Raji (cell line): ENCODE measurements at regions not wholly inside any gene's neighbourhood (a gene's known extent, or its start where the extent isn't known, plus 50 kb on each side); places are given as distances from the start of the nearest gene placed in this dataset.

Experiments
- POLR2A ChIP-seq: IDR thresholded peaks from 2 replicates; pipeline ENCODE4 v1.6.1; 2011; ENCODE audit warnings: low read depth, low read length, control low read depth; ENCODE audit not compliant: insufficient read depth

GRCh38 chr2:230593765-230594164 lies 118.9 kb upstream of the CAB39 start:
- TF ChIP-seq POLR2A = no peak

GRCh38 chr2:230594286-230594840 lies 118.3 kb upstream of the CAB39 start:
- no peak for TF ChIP-seq POLR2A

DNA sequence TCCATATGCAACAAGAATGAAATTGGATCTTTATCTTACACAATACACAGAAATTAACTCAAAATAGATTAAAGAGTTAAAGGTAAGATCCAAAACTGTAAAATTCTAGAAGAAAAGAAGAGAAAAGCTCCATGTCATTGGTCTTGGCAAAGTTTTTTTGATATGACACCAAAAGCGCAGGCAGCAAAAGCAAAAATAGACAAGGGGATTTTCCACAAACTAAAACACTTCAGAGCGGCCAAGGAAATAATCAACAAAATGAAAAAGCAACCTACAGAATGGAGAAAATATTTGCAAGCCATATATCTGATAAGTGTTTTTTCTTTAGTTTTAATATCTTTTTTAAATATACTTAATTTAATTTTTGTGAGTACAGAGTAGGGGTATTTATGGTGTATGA lies 112.8 kb upstream of the CAB39 start:
- TF ChIP-seq POLR2A = no peak

GRCh38 chr2:230600285-230600684 lies 112.4 kb upstream of the CAB39 start:
- TF ChIP-seq POLR2A = no peak

DNA sequence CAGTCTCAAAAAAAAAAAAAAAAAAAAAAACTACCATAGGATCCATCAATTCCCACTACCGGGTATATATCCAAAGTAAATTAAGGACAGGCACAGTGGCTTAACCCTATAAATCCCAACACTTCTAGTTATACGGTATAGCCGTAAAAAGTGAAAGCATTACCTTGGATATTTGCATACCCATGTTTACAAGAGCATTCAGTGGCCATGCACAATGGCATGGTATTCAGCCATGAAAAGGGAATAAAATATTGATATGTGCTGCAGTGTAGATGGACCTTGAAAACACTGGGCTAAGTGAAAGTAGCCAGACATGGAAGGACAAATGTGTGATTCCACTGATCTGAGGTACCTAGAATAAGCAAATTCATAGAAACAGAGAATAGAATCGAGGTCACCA lies 111.8 kb upstream of the CAB39 start:
- no peak for TF ChIP-seq POLR2A

GRCh38 chr2:230601510-230601909 lies 111.1 kb upstream of the CAB39 start:
- no peak for TF ChIP-seq POLR2A

GRCh38 chr2:230602562-230603230 lies 109.9 kb upstream of the CAB39 start:
- no peak for TF ChIP-seq POLR2A

DNA sequence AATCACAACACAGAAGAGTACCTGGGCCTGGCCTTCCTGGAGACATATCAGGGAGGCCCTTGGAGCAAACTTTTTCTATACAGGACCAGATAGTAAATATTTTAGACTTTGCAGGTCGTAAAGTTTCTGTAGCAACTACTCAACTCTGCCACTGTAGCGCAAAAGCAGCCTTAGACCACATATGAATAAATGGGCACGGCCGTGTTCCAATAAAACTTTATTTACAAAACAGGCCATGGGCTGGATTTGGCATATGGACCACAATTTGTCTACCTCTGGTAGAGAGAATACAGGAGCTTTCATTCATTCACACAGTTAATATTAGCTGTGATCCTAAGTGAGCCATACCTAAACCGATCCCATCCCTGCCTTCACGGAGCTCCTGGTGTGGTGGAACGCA lies 98.6 kb upstream of the CAB39 start:
- TF ChIP-seq POLR2A = no peak

DNA sequence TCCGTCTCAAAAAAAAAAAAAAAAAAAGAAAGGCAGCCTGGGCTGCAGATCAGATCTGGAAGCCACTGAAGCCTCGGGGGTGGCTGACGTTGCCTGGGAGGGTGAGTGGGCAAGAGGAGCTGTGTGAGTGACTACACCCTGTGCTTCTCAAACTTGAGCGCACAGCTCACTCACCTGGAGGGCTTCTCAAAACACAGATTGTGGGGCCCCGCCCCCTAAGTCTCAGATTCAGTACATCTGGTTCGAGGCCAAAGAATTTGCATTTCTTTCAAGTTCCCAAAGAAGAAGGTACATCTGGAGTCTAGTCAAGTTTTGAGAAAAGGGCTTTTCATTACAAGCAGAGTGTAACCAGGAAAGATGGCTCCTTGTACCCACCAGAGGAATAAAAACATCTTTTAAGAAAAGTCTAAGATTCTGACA lies 97.7 kb upstream of the CAB39 start:
- 0 out of 2 replicates have a peak, but pooled peaks have one; percentile 17 for TF ChIP-seq POLR2A

GRCh38 chr2:230619491-230619890 lies 93.2 kb upstream of the CAB39 start:
- TF ChIP-seq POLR2A = no peak

- no peak for TF ChIP-seq POLR2A
Observed at GRCh38 chr2:230627806-230628724, 84.6 kb upstream of the CAB39 start.

DNA sequence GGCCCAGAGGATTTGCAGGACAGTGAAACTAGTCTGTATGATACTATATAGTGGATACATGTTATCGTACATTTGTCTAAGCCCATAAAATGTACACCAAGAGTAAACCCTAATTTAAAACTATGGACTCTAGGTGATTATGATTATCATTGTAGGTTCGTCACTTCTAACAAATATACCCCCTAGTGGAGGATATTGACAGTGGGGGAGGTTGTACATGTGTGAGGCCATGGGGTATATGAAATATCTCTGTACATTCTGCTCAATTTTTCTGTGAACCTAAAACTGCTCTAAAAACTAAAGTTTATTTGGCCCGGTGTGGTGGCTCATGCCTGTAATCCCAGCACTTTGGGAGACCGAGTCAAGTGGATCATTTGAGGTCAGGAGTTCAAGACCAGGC lies 81.2 kb upstream of the CAB39 start:
- TF ChIP-seq POLR2A = no peak

GRCh38 chr2:230634146-230634545 lies 78.5 kb upstream of the CAB39 start:
- no peak for TF ChIP-seq POLR2A

GRCh38 chr2:230636684-230637271 lies 75.9 kb upstream of the CAB39 start:
- no peak for TF ChIP-seq POLR2A

DNA sequence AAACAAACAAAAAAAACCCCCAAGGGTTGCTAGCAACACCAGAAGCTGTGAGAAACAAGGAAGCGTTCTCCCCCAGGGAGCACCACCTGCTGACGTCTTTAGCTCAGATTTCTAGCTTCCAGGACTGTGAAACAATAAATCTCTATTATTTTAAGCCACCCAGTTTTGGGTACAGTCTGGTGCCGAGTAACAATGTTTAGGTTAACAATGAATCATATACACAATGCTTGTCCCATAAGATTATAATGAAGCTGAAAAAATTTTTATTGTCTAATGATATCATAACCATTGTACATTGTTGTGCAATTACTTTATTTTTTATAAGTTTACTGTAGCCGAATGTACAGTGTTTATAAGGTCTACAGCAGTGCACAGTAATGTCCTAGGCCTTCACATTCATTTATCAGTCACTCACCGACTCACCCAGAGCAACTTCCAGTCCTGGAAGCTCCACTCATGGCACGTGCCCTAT lies 72.1 kb upstream of the CAB39 start:
- no peak for TF ChIP-seq POLR2A
